ENCODE measurements at regions not wholly inside any gene's neighbourhood (a gene's known extent, or its start where the extent isn't known, plus 50 kb on each side); places are given as distances from the start of the nearest gene placed in this dataset.

DNA sequence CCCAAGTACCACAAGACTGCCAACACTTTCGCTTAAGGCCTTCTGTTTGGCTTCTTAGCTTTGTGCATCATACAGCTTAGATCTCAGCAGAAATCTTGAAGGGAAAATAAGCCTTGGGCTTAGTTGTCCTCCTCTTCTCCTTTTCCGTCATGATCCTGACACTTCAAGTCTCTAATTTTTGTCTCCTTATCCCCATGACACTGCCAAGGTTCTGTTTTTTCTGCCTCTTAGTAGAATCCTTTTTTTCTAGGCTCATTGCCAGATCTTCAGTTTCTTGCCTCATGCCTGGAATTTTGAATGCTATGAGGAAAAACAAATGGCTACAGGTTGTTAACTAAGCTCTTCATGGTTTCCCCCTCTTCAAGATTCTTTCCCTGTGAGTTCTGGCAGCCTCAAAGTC is 450.4 kb downstream of the LRFN5 start:
- Mint-ChIP-seq H3K9me3 (ENCODE audit: low read depth) (no peaks in the 10 kb centered on the region), H3K4me3 (ENCODE audit: low read depth) (no peak overlapping the region), H3K27ac (no peak overlapping the region), H3K4me1 (ENCODE audit: low read depth) (no peaks in the 10 kb centered on the region), H3K27me3 (no peaks in the 10 kb centered on the region), H3K36me3 (ENCODE audit: insufficient read depth) (no peaks in the 10 kb centered on the region)
- DNase-seq (ENCODE audit: low spot score, unreplicated experiment): no peak
- no peak for TF ChIP-seq CTCF (IDR thresholded peaks at IDR 0.05; ENCODE audit: unreplicated experiment)

GRCh38 chr14:42047421-42048055 is 440.9 kb downstream of the LRFN5 start:
- no peak for DNase-seq (ENCODE audit: low spot score, unreplicated experiment)
- no peaks in the 10 kb centered on the region for H3K9me3 Mint-ChIP-seq (ENCODE audit: low read depth)
- no peak overlapping the region for H3K27ac Mint-ChIP-seq
- H3K27me3 Mint-ChIP-seq: no peaks in the 10 kb centered on the region
- no peaks in the 10 kb centered on the region for H3K36me3 Mint-ChIP-seq (ENCODE audit: insufficient read depth)
- H3K4me1 Mint-ChIP-seq (ENCODE audit: low read depth): no peaks in the 10 kb centered on the region
- no peak overlapping the region for H3K4me3 Mint-ChIP-seq (ENCODE audit: low read depth)
- no peak for TF ChIP-seq CTCF (IDR thresholded peaks at IDR 0.05; ENCODE audit: unreplicated experiment)

DNA sequence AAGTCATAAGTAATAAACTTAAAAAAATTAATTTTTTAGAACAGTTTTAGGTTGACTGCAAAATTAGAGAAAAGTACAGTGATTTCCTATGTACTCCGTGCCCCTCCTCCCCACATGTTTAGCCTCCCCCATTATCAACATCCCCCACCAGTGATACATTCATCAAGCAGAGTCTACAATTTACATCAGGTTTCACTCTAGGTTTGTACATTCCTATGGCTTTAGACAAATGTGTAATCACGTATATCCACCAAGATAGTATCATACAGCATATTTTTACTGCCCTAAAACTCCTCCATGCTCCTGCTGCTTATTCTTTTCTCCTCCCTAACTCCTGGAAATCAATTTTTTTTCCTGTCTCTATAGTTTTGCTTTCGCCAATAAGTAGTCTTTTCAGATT is 438.7 kb downstream of the LRFN5 start:
- H3K27ac Mint-ChIP-seq: no peak overlapping the region
- no peaks in the 10 kb centered on the region for H3K27me3 Mint-ChIP-seq
- no peaks in the 10 kb centered on the region for H3K9me3 Mint-ChIP-seq (ENCODE audit: low read depth)
- no peak overlapping the region for H3K4me3 Mint-ChIP-seq (ENCODE audit: low read depth)
- DNase-seq (ENCODE audit: low spot score, unreplicated experiment): no peak
- no peaks in the 10 kb centered on the region for H3K36me3 Mint-ChIP-seq (ENCODE audit: insufficient read depth)
- no peak for TF ChIP-seq CTCF (IDR thresholded peaks at IDR 0.05; ENCODE audit: unreplicated experiment)
- no peaks in the 10 kb centered on the region for H3K4me1 Mint-ChIP-seq (ENCODE audit: low read depth)

DNA sequence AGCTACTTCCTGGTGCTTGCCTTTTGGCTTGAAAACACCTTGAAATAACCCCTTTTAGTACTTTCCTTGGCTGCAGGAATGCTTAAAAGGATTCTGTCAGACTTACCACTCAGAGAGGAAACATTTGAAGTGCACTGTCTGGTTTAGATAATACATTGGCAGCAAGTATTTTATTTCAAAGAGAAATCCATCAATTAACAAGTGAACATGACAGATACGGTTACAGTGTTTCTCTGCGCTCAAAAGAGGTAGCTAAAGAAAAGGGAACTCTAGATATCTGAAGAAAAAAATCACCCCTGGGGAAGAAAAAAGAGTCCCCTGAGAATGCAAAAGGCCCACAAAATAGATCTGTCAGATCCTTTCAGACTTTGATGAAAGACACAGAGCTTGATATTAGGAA is 421.9 kb downstream of the LRFN5 start:
- Mint-ChIP-seq H3K9me3 (ENCODE audit: low read depth) (no peaks in the 10 kb centered on the region), H3K36me3 (ENCODE audit: insufficient read depth) (no peaks in the 10 kb centered on the region), H3K4me1 (ENCODE audit: low read depth) (no peaks in the 10 kb centered on the region), H3K27me3 (no peaks in the 10 kb centered on the region), H3K4me3 (ENCODE audit: low read depth) (no peak overlapping the region), H3K27ac (no peak overlapping the region)
- no peak for TF ChIP-seq CTCF (IDR thresholded peaks at IDR 0.05; ENCODE audit: unreplicated experiment)
- no peak for DNase-seq (ENCODE audit: low spot score, unreplicated experiment)

DNA sequence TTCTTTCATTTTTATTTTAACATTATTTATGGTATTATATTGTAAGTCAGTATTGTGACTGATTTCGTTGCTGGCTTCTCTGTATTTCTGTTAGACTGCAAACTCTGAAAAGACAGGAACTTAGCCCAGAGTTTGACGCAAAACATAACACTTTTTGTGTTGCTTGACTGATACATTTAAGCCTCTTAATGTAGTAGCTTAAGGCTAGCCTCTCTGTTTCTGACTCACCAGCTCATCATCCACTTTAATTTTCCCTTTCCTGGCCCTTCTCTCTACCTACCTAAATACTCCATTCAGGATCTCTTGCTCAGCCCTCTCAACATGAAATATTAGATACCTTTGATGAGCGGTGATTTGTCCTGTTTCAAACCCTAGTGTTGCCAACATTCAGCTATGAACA is 420.6 kb downstream of the LRFN5 start:
- TF ChIP-seq CTCF (IDR thresholded peaks at IDR 0.05; ENCODE audit: unreplicated experiment): no peak
- Mint-ChIP-seq H3K27ac (no peak overlapping the region), H3K27me3 (no peaks in the 10 kb centered on the region), H3K4me3 (ENCODE audit: low read depth) (no peak overlapping the region), H3K9me3 (ENCODE audit: low read depth) (no peaks in the 10 kb centered on the region), H3K4me1 (ENCODE audit: low read depth) (peaks cover 2% of the 10 kb centered on the region), H3K36me3 (ENCODE audit: insufficient read depth) (no peaks in the 10 kb centered on the region)
- no peak for DNase-seq (ENCODE audit: low spot score, unreplicated experiment)
